GM12891 (cell line): ENCODE measurements at regions not wholly inside any gene's neighbourhood (a gene's known extent, or its start where the extent isn't known, plus 50 kb on each side); places are given as distances from the start of the nearest gene placed in this dataset.

Source experiments
- PAX5 ChIP-seq: IDR thresholded peaks from 2 replicates; pipeline ENCODE4 v1.6.1; 2011; ENCODE audit warnings: low read length, moderate library complexity, mild to moderate bottlenecking; ENCODE audit not compliant: insufficient read depth, severe bottlenecking
- POLR2A ChIP-seq: IDR thresholded peaks from 2 replicates; pipeline ENCODE4 v1.6.1; 2011; ENCODE audit warnings: low read depth, low read length, control low read depth
- POLR2AphosphoS5 ChIP-seq: IDR thresholded peaks from 2 replicates; pipeline ENCODE4 v1.6.1; 2011; ENCODE audit warnings: low read depth, low read length, control low read depth
- POU2F2 ChIP-seq: IDR thresholded peaks from 2 replicates; pipeline ENCODE4 v1.6.1; 2011; ENCODE audit warnings: low read depth, mild to moderate bottlenecking, control low read depth, low read length, moderate library complexity
- SPI1 ChIP-seq: IDR thresholded peaks from 2 replicates; pipeline ENCODE4 v1.6.1; 2011; ENCODE audit warnings: low read depth, low read length, control low read depth
- TAF1 ChIP-seq: IDR thresholded peaks from 2 replicates; pipeline ENCODE4 v1.6.1; 2011; ENCODE audit warnings: low read depth, low read length, control low read depth

- TF ChIP-seq POLR2A: no peak
- TF ChIP-seq POLR2AphosphoS5: no peak
- TF ChIP-seq TAF1: no peak
- TF ChIP-seq PAX5: no peak
- no peak for TF ChIP-seq POU2F2
- no peak for TF ChIP-seq SPI1
Observed at GRCh38 chr2:9686061-9686460, 55.3 kb upstream of the YWHAQ start.
